OCI-LY7 (cell line): ENCODE measurements at regions not wholly inside any gene's neighbourhood (a gene's known extent, or its start where the extent isn't known, plus 50 kb on each side); places are given as distances from the start of the nearest gene placed in this dataset.

Experiments used
- EZH2phosphoT487 ChIP-seq: fragments of 200-600 bp; sonication (generic); IDR thresholded peaks from 2 replicates; pipeline ENCODE4 v1.6.1; 2018; ENCODE audit warnings: low read depth, borderline replicate concordance, mild to moderate bottlenecking, mixed run types, antibody characterized with exemption, low read length, moderate library complexity, mixed read lengths
- TF ChIP-seq, protein P1 (sequence below): fragments of 200-600 bp; sonication (generic); conservative IDR thresholded peaks from 2 replicates; pipeline ENCODE4 v1.5.1; 2014; ENCODE audit warnings: mild to moderate bottlenecking, antibody characterized with exemption, low read length, moderate library complexity, mixed read lengths

DNA sequence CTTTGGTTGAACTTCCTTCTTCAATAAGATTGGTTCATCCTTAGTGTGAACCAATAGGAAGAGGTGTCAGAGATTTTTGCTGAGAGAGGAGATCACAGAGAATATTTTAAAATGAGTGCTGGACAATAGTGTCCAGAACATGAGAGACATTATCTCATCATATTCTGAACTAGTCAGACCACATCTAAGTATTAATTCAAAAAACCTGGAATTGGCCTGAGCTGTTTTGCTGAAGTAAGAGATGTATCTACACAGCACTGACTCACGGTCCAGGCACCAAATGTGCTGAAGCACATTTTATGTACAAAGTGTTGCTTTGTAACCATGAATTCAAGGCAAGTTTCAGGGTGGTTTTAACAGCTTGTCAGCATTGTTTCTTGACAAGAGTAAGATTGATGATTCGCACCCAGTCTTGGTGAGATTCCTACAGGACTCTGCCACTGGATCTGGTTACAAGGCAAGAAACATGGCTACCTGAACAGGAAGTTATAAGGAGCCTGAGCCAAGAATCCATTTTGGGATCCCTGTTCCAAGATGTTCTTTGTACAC is 178.2 kb upstream of the HEY2 start:
- TF ChIP-seq, protein P1, sequence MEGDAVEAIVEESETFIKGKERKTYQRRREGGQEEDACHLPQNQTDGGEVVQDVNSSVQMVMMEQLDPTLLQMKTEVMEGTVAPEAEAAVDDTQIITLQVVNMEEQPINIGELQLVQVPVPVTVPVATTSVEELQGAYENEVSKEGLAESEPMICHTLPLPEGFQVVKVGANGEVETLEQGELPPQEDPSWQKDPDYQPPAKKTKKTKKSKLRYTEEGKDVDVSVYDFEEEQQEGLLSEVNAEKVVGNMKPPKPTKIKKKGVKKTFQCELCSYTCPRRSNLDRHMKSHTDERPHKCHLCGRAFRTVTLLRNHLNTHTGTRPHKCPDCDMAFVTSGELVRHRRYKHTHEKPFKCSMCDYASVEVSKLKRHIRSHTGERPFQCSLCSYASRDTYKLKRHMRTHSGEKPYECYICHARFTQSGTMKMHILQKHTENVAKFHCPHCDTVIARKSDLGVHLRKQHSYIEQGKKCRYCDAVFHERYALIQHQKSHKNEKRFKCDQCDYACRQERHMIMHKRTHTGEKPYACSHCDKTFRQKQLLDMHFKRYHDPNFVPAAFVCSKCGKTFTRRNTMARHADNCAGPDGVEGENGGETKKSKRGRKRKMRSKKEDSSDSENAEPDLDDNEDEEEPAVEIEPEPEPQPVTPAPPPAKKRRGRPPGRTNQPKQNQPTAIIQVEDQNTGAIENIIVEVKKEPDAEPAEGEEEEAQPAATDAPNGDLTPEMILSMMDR: no peak
- no peak for TF ChIP-seq EZH2phosphoT487
